ENCODE measurements at regions not wholly inside any gene's neighbourhood (a gene's known extent, or its start where the extent isn't known, plus 50 kb on each side); places are given as distances from the start of the nearest gene placed in this dataset.
A peak's percentile ranks its signal among the peaks of the same experiment; 100 is the strongest.

GRCh38 chr1:163444665-163445064, 122.9 kb downstream of the NUF2 start:
- ChIA-PET POLR2A (no interaction called here), CTCF (no interaction called here)
- DNase-seq (ENCODE audit: extremely low spot score), result no peak
- TF ChIP-seq FOXM1 (IDR thresholded peaks at IDR 0.05; ENCODE audit: borderline replicate concordance) (no peak), HDGF (IDR thresholded peaks at IDR 0.05; ENCODE audit: borderline replicate concordance) (no peak), L3MBTL2 (conservative IDR thresholded peaks at IDR 0.05) (no peak), FOXK2 (IDR thresholded peaks at IDR 0.05) (no peak), SUZ12 (IDR thresholded peaks at IDR 0.05) (no peak), ARNT (IDR thresholded peaks at IDR 0.05) (no peak), BHLHE40 (IDR thresholded peaks at IDR 0.05; ENCODE audit: borderline replicate concordance) (no peak), TARDBP (IDR thresholded peaks at IDR 0.05) (no peak), NFRKB (IDR thresholded peaks at IDR 0.05) (no peak), PKNOX1 (IDR thresholded peaks at IDR 0.05) (no peak), FOXA1 (IDR thresholded peaks at IDR 0.05) (no peak), ZNF384 (IDR thresholded peaks at IDR 0.05) (no peak), CTBP1 (IDR thresholded peaks at IDR 0.05; ENCODE audit: borderline replicate concordance) (no peak), SP1 (IDR thresholded peaks at IDR 0.05) (no peak)

GRCh38 chr1:163450986-163451385, 129.2 kb downstream of the NUF2 start:
- ChIA-PET POLR2A (no interaction called here), CTCF (no interaction called here)
- no peak for DNase-seq (ENCODE audit: extremely low spot score)
- TF ChIP-seq SUZ12 (IDR thresholded peaks at IDR 0.05) (no peak), SP1 (IDR thresholded peaks at IDR 0.05) (no peak), FOXK2 (IDR thresholded peaks at IDR 0.05) (no peak), ARNT (IDR thresholded peaks at IDR 0.05) (no peak), CTBP1 (IDR thresholded peaks at IDR 0.05; ENCODE audit: borderline replicate concordance) (no peak), HDGF (IDR thresholded peaks at IDR 0.05; ENCODE audit: borderline replicate concordance) (no peak), FOXM1 (IDR thresholded peaks at IDR 0.05; ENCODE audit: borderline replicate concordance) (no peak), ZNF384 (IDR thresholded peaks at IDR 0.05) (no peak), PKNOX1 (IDR thresholded peaks at IDR 0.05) (no peak), NFRKB (IDR thresholded peaks at IDR 0.05) (no peak), BHLHE40 (IDR thresholded peaks at IDR 0.05; ENCODE audit: borderline replicate concordance) (no peak), LEF1 (IDR thresholded peaks at IDR 0.05; ENCODE audit: borderline replicate concordance) (no peak), ELF4 (IDR thresholded peaks at IDR 0.05) (no peak), TARDBP (IDR thresholded peaks at IDR 0.05) (no peak), L3MBTL2 (conservative IDR thresholded peaks at IDR 0.05) (no peak), FOXA1 (IDR thresholded peaks at IDR 0.05) (no peak)

- TF ChIP-seq NFRKB (IDR thresholded peaks at IDR 0.05), result no peak
- no peak for TF ChIP-seq FOXM1 (IDR thresholded peaks at IDR 0.05; ENCODE audit: borderline replicate concordance)
- no peak for TF ChIP-seq CTBP1 (IDR thresholded peaks at IDR 0.05; ENCODE audit: borderline replicate concordance)
- TF ChIP-seq FOXA1 (IDR thresholded peaks at IDR 0.05), result no peak
- TF ChIP-seq SP1 (IDR thresholded peaks at IDR 0.05), result no peak
- no peak for TF ChIP-seq FOXK2 (IDR thresholded peaks at IDR 0.05)
- TF ChIP-seq ELF4 (IDR thresholded peaks at IDR 0.05), result no peak
- TF ChIP-seq ARNT (IDR thresholded peaks at IDR 0.05), result no peak
- no peak for TF ChIP-seq ZNF384 (IDR thresholded peaks at IDR 0.05)
- TF ChIP-seq TARDBP (IDR thresholded peaks at IDR 0.05), result no peak
- no peak for TF ChIP-seq LEF1 (IDR thresholded peaks at IDR 0.05; ENCODE audit: borderline replicate concordance)
- no peak for TF ChIP-seq HDGF (IDR thresholded peaks at IDR 0.05; ENCODE audit: borderline replicate concordance)
- TF ChIP-seq SUZ12 (IDR thresholded peaks at IDR 0.05), result no peak
- TF ChIP-seq L3MBTL2 (conservative IDR thresholded peaks at IDR 0.05), result no peak
- no peak for TF ChIP-seq PKNOX1 (IDR thresholded peaks at IDR 0.05)
- no peak for TF ChIP-seq BHLHE40 (IDR thresholded peaks at IDR 0.05; ENCODE audit: borderline replicate concordance)
- DNase-seq (ENCODE audit: extremely low spot score), result no peak
- ChIA-PET CTCF (no interaction called here), POLR2A (no interaction called here)
Measured at GRCh38 chr1:163459539-163459938, 137.8 kb downstream of the NUF2 start.

GRCh38 chr1:163467289-163467688, 145.5 kb downstream of the NUF2 start:
- POLR2A ChIA-PET, result no interaction called here
- DNase-seq (ENCODE audit: extremely low spot score), result no peak
- no peak for TF ChIP-seq ARNT (IDR thresholded peaks at IDR 0.05)
- no peak for TF ChIP-seq FOXM1 (IDR thresholded peaks at IDR 0.05; ENCODE audit: borderline replicate concordance)
- TF ChIP-seq HDGF (IDR thresholded peaks at IDR 0.05; ENCODE audit: borderline replicate concordance), result no peak
- no peak for TF ChIP-seq LEF1 (IDR thresholded peaks at IDR 0.05; ENCODE audit: borderline replicate concordance)
- TF ChIP-seq FOXA1 (IDR thresholded peaks at IDR 0.05), result no peak
- no peak for TF ChIP-seq TARDBP (IDR thresholded peaks at IDR 0.05)
- no peak for TF ChIP-seq L3MBTL2 (conservative IDR thresholded peaks at IDR 0.05)
- no peak for TF ChIP-seq ELF4 (IDR thresholded peaks at IDR 0.05)
- TF ChIP-seq CTBP1 (IDR thresholded peaks at IDR 0.05; ENCODE audit: borderline replicate concordance), result no peak
- no peak for TF ChIP-seq PKNOX1 (IDR thresholded peaks at IDR 0.05)
- no peak for TF ChIP-seq SP1 (IDR thresholded peaks at IDR 0.05)
- no peak for TF ChIP-seq FOXK2 (IDR thresholded peaks at IDR 0.05)
- no peak for TF ChIP-seq BHLHE40 (IDR thresholded peaks at IDR 0.05; ENCODE audit: borderline replicate concordance)
- TF ChIP-seq NFRKB (IDR thresholded peaks at IDR 0.05), result no peak
- no peak for TF ChIP-seq ZNF384 (IDR thresholded peaks at IDR 0.05)
- no peak for TF ChIP-seq SUZ12 (IDR thresholded peaks at IDR 0.05)
- CTCF ChIA-PET, result no interaction called here

GRCh38 chr1:163471779-163472650, 150.3 kb downstream of the NUF2 start:
- ChIA-PET CTCF (no interaction called here), POLR2A (no interaction called here)
- TF ChIP-seq ELF4 (IDR thresholded peaks at IDR 0.05), result no peak
- no peak for TF ChIP-seq ZNF384 (IDR thresholded peaks at IDR 0.05)
- no peak for TF ChIP-seq FOXK2 (IDR thresholded peaks at IDR 0.05)
- no peak for TF ChIP-seq SP1 (IDR thresholded peaks at IDR 0.05)
- TF ChIP-seq PKNOX1 (IDR thresholded peaks at IDR 0.05), result 0 out of 2 replicates have a peak, but pooled peaks have one; percentile 6
- TF ChIP-seq TARDBP (IDR thresholded peaks at IDR 0.05), result no peak
- no peak for TF ChIP-seq ARNT (IDR thresholded peaks at IDR 0.05)
- no peak for TF ChIP-seq HDGF (IDR thresholded peaks at IDR 0.05; ENCODE audit: borderline replicate concordance)
- DNase-seq (ENCODE audit: extremely low spot score), result no peak
